Loucy (cell line): ENCODE measurements at regions not wholly inside any gene's neighbourhood (a gene's known extent, or its start where the extent isn't known, plus 50 kb on each side); places are given as distances from the start of the nearest gene placed in this dataset.

Source experiments
- H2AFZ ChIP-seq: fragments of 200-600 bp; sonication (generic); 2 replicates; pipeline ENCODE4 v1.6.0; 2016; ENCODE audit warnings: antibody characterized with exemption, mild to moderate bottlenecking, low read length, moderate library complexity
- H3F3A ChIP-seq: fragments of 200-600 bp; 2 replicates; pipeline ENCODE4 v1.6.0; 2016; ENCODE audit warnings: antibody characterized with exemption, low read depth, mild to moderate bottlenecking
- H3K27me3 ChIP-seq: fragments of 200-600 bp; sonication (generic); 2 replicates; pipeline ENCODE4 v1.6.1; 2014; ENCODE audit warnings: low read length, mild to moderate bottlenecking; ENCODE audit not compliant: insufficient read depth, poor library complexity, severe bottlenecking
- H3K36me3 ChIP-seq: fragments of 200-600 bp; sonication (generic); 2 replicates; pipeline ENCODE4 v1.6.1; 2016; ENCODE audit warnings: low read length; ENCODE audit not compliant: insufficient read depth
- H3K4me1 ChIP-seq: fragments of 200-600 bp; sonication (generic); 2 replicates; pipeline ENCODE4 v1.5.1; 2014; ENCODE audit warnings: low read length, mild to moderate bottlenecking; ENCODE audit not compliant: insufficient read depth, poor library complexity, severe bottlenecking
- H3K4me2 ChIP-seq: fragments of 200-600 bp; sonication (generic); 2 replicates; pipeline ENCODE4 v1.6.0; 2014; ENCODE audit warnings: antibody characterized with exemption, low read length, low read depth, mild to moderate bottlenecking; ENCODE audit not compliant: poor library complexity, severe bottlenecking
- H3K4me3 ChIP-seq: fragments of 200-600 bp; sonication (generic); 2 replicates; pipeline ENCODE4 v1.5.1; 2014; ENCODE audit warnings: low read length, mild to moderate bottlenecking, mixed read lengths; ENCODE audit not compliant: poor library complexity, severe bottlenecking
- H3K79me2 ChIP-seq: fragments of 200-600 bp; sonication (generic); 2 replicates; pipeline ENCODE4 v1.6.1; 2014; ENCODE audit warnings: low read length; ENCODE audit not compliant: insufficient read depth
- H3K9ac ChIP-seq: fragments of 200-600 bp; sonication (generic); 2 replicates; pipeline ENCODE4 v1.6.0; 2014; ENCODE audit warnings: mild to moderate bottlenecking, low read depth, low read length, moderate library complexity; ENCODE audit not compliant: poor library complexity, severe bottlenecking
- H3K9me2 ChIP-seq: fragments of 200-600 bp; sonication (generic); replicated peaks from 2 replicates; pipeline ENCODE4 v1.6.1; 2016; ENCODE audit warnings: low read depth, low read length, mixed read lengths
- H3K9me3 ChIP-seq: fragments of 200-600 bp; sonication (generic); 2 replicates; pipeline ENCODE4 v1.6.1; 2014; ENCODE audit warnings: mild to moderate bottlenecking, antibody characterized with exemption, low read length, low read depth; ENCODE audit not compliant: insufficient read depth
- H4K20me1 ChIP-seq: fragments of 200-600 bp; sonication (generic); 2 replicates; pipeline ENCODE4 v1.6.0; 2014; ENCODE audit warnings: antibody characterized with exemption, low read length, mild to moderate bottlenecking; ENCODE audit not compliant: insufficient read depth, poor library complexity, severe bottlenecking
- EZH2phosphoT487 ChIP-seq: fragments of 200-600 bp; IDR thresholded peaks from 2 replicates; pipeline ENCODE4 v1.6.1; 2018; ENCODE audit warnings: antibody characterized with exemption, mild to moderate bottlenecking, moderate library complexity, borderline replicate concordance
- TF ChIP-seq, protein P1 (sequence below): fragments of 200-600 bp; sonication (generic); conservative IDR thresholded peaks from 2 replicates; pipeline ENCODE4 v1.5.1; 2014; ENCODE audit warnings: mild to moderate bottlenecking, antibody characterized with exemption, low read length

DNA sequence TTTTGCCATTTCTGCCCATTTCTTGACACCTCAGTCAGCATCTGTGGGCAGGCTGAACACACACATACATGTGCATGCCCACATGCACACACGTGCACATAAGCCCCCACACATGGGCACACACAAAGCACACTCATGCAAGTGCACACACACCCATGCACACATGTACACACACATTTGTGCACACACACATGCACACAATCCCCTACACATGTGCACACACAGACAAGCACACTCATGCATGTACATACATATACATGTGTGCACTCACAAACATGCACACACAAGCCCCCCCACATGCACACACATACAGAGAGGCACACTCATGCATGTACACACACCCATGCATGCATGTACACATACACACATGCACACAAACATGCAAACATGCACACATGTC, 83.5 kb upstream of the ACTRT2 start:
- no peaks in the 10 kb centered on the region for H4K20me1 ChIP-seq
- no peak overlapping the region for H2AFZ ChIP-seq
- no peaks in the 10 kb centered on the region for H3K27me3 ChIP-seq
- no peak for TF ChIP-seq EZH2phosphoT487
- TF ChIP-seq, protein P1, sequence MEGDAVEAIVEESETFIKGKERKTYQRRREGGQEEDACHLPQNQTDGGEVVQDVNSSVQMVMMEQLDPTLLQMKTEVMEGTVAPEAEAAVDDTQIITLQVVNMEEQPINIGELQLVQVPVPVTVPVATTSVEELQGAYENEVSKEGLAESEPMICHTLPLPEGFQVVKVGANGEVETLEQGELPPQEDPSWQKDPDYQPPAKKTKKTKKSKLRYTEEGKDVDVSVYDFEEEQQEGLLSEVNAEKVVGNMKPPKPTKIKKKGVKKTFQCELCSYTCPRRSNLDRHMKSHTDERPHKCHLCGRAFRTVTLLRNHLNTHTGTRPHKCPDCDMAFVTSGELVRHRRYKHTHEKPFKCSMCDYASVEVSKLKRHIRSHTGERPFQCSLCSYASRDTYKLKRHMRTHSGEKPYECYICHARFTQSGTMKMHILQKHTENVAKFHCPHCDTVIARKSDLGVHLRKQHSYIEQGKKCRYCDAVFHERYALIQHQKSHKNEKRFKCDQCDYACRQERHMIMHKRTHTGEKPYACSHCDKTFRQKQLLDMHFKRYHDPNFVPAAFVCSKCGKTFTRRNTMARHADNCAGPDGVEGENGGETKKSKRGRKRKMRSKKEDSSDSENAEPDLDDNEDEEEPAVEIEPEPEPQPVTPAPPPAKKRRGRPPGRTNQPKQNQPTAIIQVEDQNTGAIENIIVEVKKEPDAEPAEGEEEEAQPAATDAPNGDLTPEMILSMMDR: no peak
- no peak overlapping the region for H3K4me2 ChIP-seq
- no peaks in the 10 kb centered on the region for H3K79me2 ChIP-seq
- H3K9ac ChIP-seq: no peak overlapping the region
- no peaks in the 10 kb centered on the region for H3K9me2 ChIP-seq
- H3K9me3 ChIP-seq: peaks cover 11% of the 10 kb centered on the region; the same call in 1 of the 2 replicates
- H3K4me1 ChIP-seq: no peaks in the 10 kb centered on the region
- no peak overlapping the region for H3K4me3 ChIP-seq
- no peaks in the 10 kb centered on the region for H3F3A ChIP-seq
- no peaks in the 10 kb centered on the region for H3K36me3 ChIP-seq

DNA sequence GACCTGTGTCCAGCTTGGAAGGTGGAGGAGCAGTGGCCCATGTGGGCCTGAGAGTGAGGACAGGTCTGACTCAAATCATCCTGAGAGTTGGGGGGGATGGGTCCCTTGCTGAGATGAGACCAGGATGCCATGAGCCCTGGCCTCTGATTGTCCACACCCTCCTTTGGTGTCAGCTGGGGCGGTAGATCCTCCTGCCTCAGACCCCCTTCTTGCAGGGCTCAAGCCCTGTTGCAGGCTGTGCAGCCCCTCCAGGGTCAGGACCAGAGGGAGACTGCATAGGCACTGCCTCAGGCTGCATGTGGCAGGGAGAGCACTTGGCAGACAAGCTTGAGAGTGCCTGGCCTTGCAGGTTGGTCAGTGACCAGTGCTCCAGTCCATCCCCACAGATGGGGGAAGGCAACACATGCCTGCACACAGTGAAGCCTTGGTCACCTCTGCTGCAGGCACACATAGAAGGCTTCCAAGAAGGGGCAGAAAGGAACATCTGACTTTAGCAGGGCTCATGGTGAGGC, 82.2 kb upstream of the ACTRT2 start:
- no peaks in the 10 kb centered on the region for H3K27me3 ChIP-seq
- H3K36me3 ChIP-seq: no peaks in the 10 kb centered on the region
- H2AFZ ChIP-seq: no peak overlapping the region
- H3K4me1 ChIP-seq: no peaks in the 10 kb centered on the region
- no peak overlapping the region for H3K9ac ChIP-seq
- TF ChIP-seq, protein P1: no peak
- no peak for TF ChIP-seq EZH2phosphoT487
- H3K9me3 ChIP-seq: peaks cover 11% of the 10 kb centered on the region; the same call in 1 of the 2 replicates
- H3K9me2 ChIP-seq: no peaks in the 10 kb centered on the region
- H4K20me1 ChIP-seq: no peaks in the 10 kb centered on the region
- no peak overlapping the region for H3K4me2 ChIP-seq
- no peaks in the 10 kb centered on the region for H3K79me2 ChIP-seq
- H3K4me3 ChIP-seq: no peak overlapping the region
- H3F3A ChIP-seq: no peaks in the 10 kb centered on the region

DNA sequence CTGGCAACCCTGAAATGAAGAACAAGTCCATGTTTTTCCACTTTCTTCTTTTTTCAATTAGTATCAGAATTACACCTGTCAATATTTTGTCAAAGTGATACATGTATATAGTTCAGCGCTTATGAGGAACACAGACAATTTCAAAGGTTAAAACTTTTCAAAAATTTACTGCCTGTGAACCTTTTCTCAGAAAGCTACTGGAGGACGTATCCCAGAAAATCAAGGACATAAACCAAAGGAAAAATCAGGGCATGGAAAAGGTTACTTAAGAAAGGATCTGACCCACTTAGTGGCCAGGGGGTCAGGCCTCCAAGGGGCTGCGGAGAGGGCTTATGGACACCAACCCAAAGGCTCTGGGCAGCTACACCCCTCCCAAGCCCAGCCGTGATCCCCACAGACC, 81.1 kb upstream of the ACTRT2 start:
- Histone ChIP-seq H2AFZ (no peak overlapping the region), H3K9me3 (peaks cover 11% of the 10 kb centered on the region; the same call in 1 of the 2 replicates), H3K27me3 (no peaks in the 10 kb centered on the region), H3K4me2 (no peak overlapping the region), H3K9ac (no peak overlapping the region), H3K4me3 (no peak overlapping the region), H3F3A (no peaks in the 10 kb centered on the region), H3K4me1 (no peaks in the 10 kb centered on the region), H3K9me2 (no peaks in the 10 kb centered on the region), H4K20me1 (no peaks in the 10 kb centered on the region), H3K79me2 (no peaks in the 10 kb centered on the region), H3K36me3 (no peaks in the 10 kb centered on the region)
- TF ChIP-seq, protein P1: no peak
- TF ChIP-seq EZH2phosphoT487: no peak
